Neural progenitor cell (in vitro differentiated cells): ENCODE measurements at regions not wholly inside any gene's neighbourhood (a gene's known extent, or its start where the extent isn't known, plus 50 kb on each side); places are given as distances from the start of the nearest gene placed in this dataset.

ENCODE experiments used
- EZH2 ChIP-seq: fragments of 200-600 bp; sonication (generic); IDR thresholded peaks from 2 replicates; pipeline ENCODE4 v1.6.1; 2017; ENCODE audit warnings: antibody characterized with exemption, mild to moderate bottlenecking, moderate library complexity
- EZH2phosphoT487 ChIP-seq: fragments of 200-600 bp; sonication (generic); IDR thresholded peaks from 2 replicates; pipeline ENCODE4 v1.6.1; 2017; ENCODE audit warnings: antibody characterized with exemption
- TF ChIP-seq, protein P1 (sequence below): fragments of 200-600 bp; sonication (generic); IDR thresholded peaks from 2 replicates; pipeline ENCODE4 v1.5.1; 2017; ENCODE audit warnings: antibody characterized with exemption, mild to moderate bottlenecking

DNA sequence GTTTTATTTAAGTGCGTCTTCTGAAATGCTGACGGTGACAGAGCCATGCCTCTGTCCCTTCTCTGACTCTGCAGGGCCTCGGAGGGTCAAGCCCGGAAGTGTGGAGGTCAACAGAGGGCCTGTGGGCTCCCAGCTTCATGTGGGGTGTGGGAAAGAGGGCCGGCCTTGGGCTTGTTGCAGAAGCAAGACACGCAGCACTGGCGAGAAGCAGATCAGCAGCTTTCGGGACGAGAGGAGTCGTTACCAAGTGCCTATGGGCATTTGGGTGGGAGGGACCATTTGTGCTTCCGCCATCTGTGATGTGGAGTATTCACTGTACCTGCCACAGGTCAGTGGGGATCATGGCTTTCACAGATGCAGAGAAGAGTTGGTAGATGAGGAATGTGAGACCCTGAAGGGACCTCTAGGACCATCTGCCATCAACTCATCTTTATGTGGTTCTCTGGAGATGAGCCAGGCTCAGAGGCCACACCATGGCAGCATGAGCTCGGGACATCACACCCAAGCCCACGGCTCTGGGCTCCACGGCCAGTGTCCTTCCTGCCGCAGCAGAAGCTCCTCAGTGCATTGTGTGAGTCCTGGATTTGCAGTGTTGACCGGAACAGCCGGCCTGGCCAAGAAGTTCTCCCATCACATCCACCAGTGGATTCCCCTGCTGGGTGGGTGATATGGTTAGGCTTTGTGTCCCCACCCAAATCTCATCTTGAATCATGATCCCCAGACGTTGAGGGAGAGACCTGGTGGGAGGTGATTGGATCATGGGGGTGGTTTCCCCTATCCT lies 590.7 kb downstream of the TBC1D22A start:
- TF ChIP-seq, protein P1, sequence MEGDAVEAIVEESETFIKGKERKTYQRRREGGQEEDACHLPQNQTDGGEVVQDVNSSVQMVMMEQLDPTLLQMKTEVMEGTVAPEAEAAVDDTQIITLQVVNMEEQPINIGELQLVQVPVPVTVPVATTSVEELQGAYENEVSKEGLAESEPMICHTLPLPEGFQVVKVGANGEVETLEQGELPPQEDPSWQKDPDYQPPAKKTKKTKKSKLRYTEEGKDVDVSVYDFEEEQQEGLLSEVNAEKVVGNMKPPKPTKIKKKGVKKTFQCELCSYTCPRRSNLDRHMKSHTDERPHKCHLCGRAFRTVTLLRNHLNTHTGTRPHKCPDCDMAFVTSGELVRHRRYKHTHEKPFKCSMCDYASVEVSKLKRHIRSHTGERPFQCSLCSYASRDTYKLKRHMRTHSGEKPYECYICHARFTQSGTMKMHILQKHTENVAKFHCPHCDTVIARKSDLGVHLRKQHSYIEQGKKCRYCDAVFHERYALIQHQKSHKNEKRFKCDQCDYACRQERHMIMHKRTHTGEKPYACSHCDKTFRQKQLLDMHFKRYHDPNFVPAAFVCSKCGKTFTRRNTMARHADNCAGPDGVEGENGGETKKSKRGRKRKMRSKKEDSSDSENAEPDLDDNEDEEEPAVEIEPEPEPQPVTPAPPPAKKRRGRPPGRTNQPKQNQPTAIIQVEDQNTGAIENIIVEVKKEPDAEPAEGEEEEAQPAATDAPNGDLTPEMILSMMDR: no peak
- TF ChIP-seq EZH2 (no peak), EZH2phosphoT487 (no peak)
